GM21447 (cell line): ENCODE measurements at regions not wholly inside any gene's neighbourhood (a gene's known extent, or its start where the extent isn't known, plus 50 kb on each side); places are given as distances from the start of the nearest gene placed in this dataset.
"Not testable (repeated sequence)": the region's sequence is repeated elsewhere in the genome, so short reads cannot be mapped to it uniquely, and the experiment has no call there.

Source experiments
- ATAC-seq: cut with Tn5 transposase; IDR thresholded peaks from one replicate; pipeline ENCODE4 v1.9.1; 2021; ENCODE audit not compliant: unreplicated experiment

- ATAC-seq = no peak
These were observed 275.6 kb downstream of the RAP2B start for GRCh38 chr3:153437666-153438065.

GRCh38 chr3:153438271-153438670, 276.2 kb downstream of the RAP2B start:
- ATAC-seq = no peak

DNA sequence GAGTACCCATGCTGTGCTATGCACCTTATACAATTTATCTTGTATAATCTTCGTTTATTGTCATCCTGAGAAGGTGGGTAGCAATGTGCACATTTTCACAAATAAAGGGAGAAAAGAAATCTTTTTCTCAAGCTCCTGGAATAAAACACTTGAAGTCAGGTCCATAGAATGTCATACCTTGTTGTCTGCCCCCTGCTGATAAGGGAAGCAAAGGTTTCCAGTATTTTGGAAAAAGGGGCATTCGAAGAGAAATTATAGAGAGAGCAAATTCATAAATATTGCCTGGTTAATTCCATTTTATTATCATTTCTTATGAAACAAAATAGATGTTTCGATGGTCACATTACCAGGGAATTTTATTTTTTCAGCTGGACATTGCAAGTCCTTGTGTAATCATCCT, 277.8 kb downstream of the RAP2B start:
- no peak for ATAC-seq

DNA sequence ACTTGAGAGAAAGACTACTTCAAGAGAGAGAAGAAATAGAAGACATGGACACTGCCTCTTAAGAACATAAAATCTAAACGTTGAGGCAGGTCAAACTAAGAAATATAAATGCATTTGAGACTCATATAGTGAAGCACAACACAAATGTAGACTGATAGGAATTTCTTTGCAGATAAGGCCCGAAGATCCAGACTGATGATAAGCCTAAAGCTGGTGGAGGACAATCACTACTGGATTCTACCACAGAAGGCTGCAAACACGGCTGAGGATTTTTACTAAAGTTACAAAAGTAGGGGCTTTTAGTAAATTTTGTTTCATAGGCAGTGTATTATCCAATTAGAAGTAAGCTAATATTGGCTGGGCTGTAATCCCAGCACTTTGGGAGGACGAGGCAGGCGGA, 278.3 kb downstream of the RAP2B start:
- no peak for ATAC-seq

- no peak for ATAC-seq
These were observed 280.4 kb downstream of the RAP2B start for GRCh38 chr3:153442386-153442785.

- ATAC-seq = no peak
These were observed 280.9 kb downstream of the RAP2B start for GRCh38 chr3:153442799-153443487.

GRCh38 chr3:153443961-153444360, 281.9 kb downstream of the RAP2B start:
- no peak for ATAC-seq

- no peak for ATAC-seq
These were observed 283.8 kb downstream of the RAP2B start for GRCh38 chr3:153445817-153446216.

GRCh38 chr3:153448151-153448829, 286.3 kb downstream of the RAP2B start:
- no peak for ATAC-seq

GRCh38 chr3:153456833-153457545, 295.0 kb downstream of the RAP2B start:
- ATAC-seq = no peak

GRCh38 chr3:153458881-153459280, 296.9 kb downstream of the RAP2B start:
- ATAC-seq = no peak

GRCh38 chr3:153462545-153462944, 300.5 kb downstream of the RAP2B start:
- ATAC-seq = no peak

- peak; percentile 88 for ATAC-seq
These were observed 301.9 kb downstream of the RAP2B start for GRCh38 chr3:153463895-153464294.

GRCh38 chr3:153469162-153469561, 307.1 kb downstream of the RAP2B start:
- ATAC-seq = no peak

- ATAC-seq = no peak
These were observed 322.8 kb downstream of the RAP2B start for GRCh38 chr3:153484842-153485241.

DNA sequence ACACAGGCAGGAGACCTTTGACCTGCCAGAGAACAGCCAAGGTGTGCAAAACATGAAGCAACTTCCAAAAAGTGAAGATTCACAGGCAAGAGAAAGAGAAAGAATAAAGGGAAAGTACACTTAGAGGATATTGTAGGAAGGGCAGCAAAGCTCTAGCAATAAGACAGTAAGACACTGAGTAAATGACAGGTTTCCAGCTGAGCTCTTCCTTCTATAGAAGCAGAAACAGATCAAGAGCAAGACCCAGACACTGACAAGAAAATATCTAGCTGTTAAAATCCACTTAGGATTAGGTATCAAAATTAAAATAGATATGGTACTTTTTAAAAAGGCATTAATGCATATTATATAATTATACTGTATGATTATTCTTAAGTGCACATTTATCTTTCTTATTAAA, 333.4 kb downstream of the RAP2B start:
- ATAC-seq = no peak

DNA sequence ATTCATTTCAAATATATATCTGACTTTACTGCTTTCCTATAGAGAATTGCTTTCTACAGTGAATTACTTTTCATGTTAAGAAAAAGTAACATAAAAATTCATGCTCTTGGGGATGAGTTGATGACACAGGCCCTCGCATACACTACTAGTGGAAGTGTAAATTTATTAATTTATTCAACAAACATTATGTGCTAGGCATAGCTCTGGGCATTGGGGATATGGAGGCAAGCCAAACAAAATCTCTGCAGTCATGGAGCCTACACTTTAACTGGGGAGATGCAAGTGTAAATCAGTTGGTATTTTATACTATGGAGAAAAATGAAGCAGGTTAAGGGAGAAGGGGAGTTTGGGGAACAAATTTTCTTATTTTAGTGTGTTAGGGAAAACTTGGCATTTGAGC, 340.7 kb downstream of the RAP2B start:
- ATAC-seq = no peak

DNA sequence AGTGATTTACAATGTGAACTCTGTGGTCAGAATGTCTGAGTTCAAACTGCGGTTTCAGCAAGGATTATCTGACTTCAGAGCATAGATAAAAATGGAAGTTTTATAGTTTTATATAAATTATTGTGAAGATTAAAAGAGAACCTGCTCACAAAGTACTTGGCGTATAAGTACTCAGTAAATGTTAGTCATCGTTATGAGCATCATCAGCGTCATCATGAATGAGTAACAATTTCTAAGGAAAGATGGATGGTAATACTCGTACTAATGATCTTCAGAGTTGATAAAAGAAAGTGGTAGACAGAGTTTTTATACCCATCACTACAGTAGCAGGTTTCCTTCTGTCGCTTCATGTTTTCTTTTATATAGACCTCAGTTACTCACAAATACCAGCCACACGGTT, 341.8 kb downstream of the RAP2B start:
- ATAC-seq = no peak

DNA sequence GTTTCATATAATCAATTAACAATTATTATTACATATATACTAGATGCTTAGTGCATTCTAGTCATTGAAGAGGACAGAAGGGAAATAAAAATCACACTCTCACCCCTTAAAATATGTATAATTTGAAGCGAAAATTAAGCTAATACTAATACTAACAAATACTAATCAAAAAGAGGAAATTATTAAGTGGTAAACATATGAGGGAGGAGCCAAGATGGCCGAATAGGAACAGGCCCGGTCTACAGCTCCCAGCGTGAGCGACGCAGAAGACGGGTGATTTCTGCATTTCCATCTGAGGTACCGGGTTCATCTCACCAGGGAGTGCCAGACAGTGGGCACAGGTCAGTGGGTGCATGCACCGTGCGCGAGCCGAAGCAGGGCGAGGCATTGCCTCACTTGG, 344.2 kb downstream of the RAP2B start:
- ATAC-seq = not testable (repeated sequence)

DNA sequence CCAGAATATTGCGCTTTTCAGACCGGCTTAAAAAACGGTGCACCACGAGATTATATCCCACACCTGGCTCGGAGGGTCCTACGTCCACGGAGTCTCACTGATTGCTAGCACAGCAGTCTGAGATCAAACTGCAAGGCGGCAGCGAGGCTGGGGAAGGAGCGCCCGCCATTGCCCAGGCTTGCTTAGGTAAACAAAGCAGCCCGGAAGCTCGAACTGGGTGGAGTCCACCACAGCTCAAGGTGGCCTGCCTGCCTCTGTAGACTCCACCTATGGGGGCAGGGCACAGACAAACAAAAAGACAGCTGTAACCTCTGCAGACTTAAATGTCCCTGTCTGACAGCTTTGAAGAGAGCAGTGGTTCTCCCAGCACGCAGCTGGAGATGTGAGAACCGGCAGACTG, 344.7 kb downstream of the RAP2B start:
- not testable (repeated sequence) for ATAC-seq

- no peak for ATAC-seq
These were observed 351.2 kb downstream of the RAP2B start for GRCh38 chr3:153513236-153513635.

GRCh38 chr3:153528473-153528872, 366.4 kb downstream of the RAP2B start:
- no peak for ATAC-seq
